HG03060 (cell line): ENCODE measurements at regions not wholly inside any gene's neighbourhood (a gene's known extent, or its start where the extent isn't known, plus 50 kb on each side); places are given as distances from the start of the nearest gene placed in this dataset.
A peak's percentile ranks its signal among the peaks of the same experiment; 100 is the strongest.
"Not testable (repeated sequence)": the region's sequence is repeated elsewhere in the genome, so short reads cannot be mapped to it uniquely, and the experiment has no call there.

ENCODE experiments used
- ATAC-seq: cut with Tn5 transposase; IDR thresholded peaks from one replicate; pipeline ENCODE4 v1.9.1; 2021; ENCODE audit warnings: low read depth, moderate number of reproducible peaks; ENCODE audit not compliant: unreplicated experiment

GRCh38 chr1:91207691-91208090 lies 185.9 kb upstream of the ZNF644 start:
- not testable (repeated sequence) for ATAC-seq

- ATAC-seq = not testable (repeated sequence)
Observed at GRCh38 chr1:91204150-91204549, 182.3 kb upstream of the ZNF644 start.

- ATAC-seq = no peak
Observed at GRCh38 chr1:91201694-91202093, 179.9 kb upstream of the ZNF644 start.

- ATAC-seq = no peak
Observed at GRCh38 chr1:91201176-91201575, 179.3 kb upstream of the ZNF644 start.

GRCh38 chr1:91200675-91201074 lies 178.8 kb upstream of the ZNF644 start:
- no peak for ATAC-seq

- ATAC-seq = no peak
Observed at GRCh38 chr1:91199988-91200387, 178.2 kb upstream of the ZNF644 start.

- ATAC-seq = no peak
Observed at GRCh38 chr1:91190996-91191395, 169.2 kb upstream of the ZNF644 start.

- ATAC-seq = no peak
Observed at GRCh38 chr1:91189096-91189495, 167.3 kb upstream of the ZNF644 start.

- ATAC-seq = not testable (repeated sequence)
Observed at GRCh38 chr1:91182807-91183206, 161.0 kb upstream of the ZNF644 start.

GRCh38 chr1:91176250-91176649 lies 154.4 kb upstream of the ZNF644 start:
- no peak for ATAC-seq

GRCh38 chr1:91174734-91175133 lies 152.9 kb upstream of the ZNF644 start:
- ATAC-seq = no peak

GRCh38 chr1:91173346-91173890 lies 151.6 kb upstream of the ZNF644 start:
- ATAC-seq = no peak

- ATAC-seq = no peak
Observed at GRCh38 chr1:91172541-91172940, 150.7 kb upstream of the ZNF644 start.

- ATAC-seq = no peak
Observed at GRCh38 chr1:91171898-91172297, 150.1 kb upstream of the ZNF644 start.

- no peak for ATAC-seq
Observed at GRCh38 chr1:91170571-91170970, 148.7 kb upstream of the ZNF644 start.

GRCh38 chr1:91166106-91166712 lies 144.4 kb upstream of the ZNF644 start:
- ATAC-seq = no peak

- peak; percentile 87 for ATAC-seq
Observed at GRCh38 chr1:91165033-91165654, 143.3 kb upstream of the ZNF644 start.

- ATAC-seq = no peak
Observed at GRCh38 chr1:91162613-91163012, 140.8 kb upstream of the ZNF644 start.

- no peak for ATAC-seq
Observed at GRCh38 chr1:91161749-91162148, 139.9 kb upstream of the ZNF644 start.

- no peak for ATAC-seq
Observed at GRCh38 chr1:91161166-91161565, 139.3 kb upstream of the ZNF644 start.

- no peak for ATAC-seq
Observed at GRCh38 chr1:91160363-91161075, 138.7 kb upstream of the ZNF644 start.

GRCh38 chr1:91153341-91153740 lies 131.5 kb upstream of the ZNF644 start:
- no peak for ATAC-seq
